Inflammatory macrophage (primary cell): ENCODE measurements at regions not wholly inside any gene's neighbourhood (a gene's known extent, or its start where the extent isn't known, plus 50 kb on each side); places are given as distances from the start of the nearest gene placed in this dataset.
"Not testable (repeated sequence)": the region's sequence is repeated elsewhere in the genome, so short reads cannot be mapped to it uniquely, and the experiment has no call there.

Experiments
- DNase-seq, 2 donors: peaks; one replicate each; pipeline ENCODE4 v3.0.0-alpha.2; 2020 to 2022

- DNase-seq = no peak
Measured at GRCh38 chr22:22946131-22946530, 58.5 kb downstream of the IGLL5 start.

GRCh38 chr22:22948651-22949571, 61.3 kb downstream of the IGLL5 start:
- DNase-seq = peak; percentile 16 to 46

- no peak for DNase-seq
Measured at GRCh38 chr22:22949953-22950352, 62.3 kb downstream of the IGLL5 start.

- no peak for DNase-seq
Measured at GRCh38 chr22:22951035-22951434, 63.4 kb downstream of the IGLL5 start.

- peak in 1 of 2 donors; percentile 9 for DNase-seq
Measured at GRCh38 chr22:22952531-22953280, 65.1 kb downstream of the IGLL5 start.

GRCh38 chr22:22953791-22954190, 66.2 kb downstream of the IGLL5 start:
- DNase-seq = no peak

GRCh38 chr22:22954656-22955055, 67.0 kb downstream of the IGLL5 start:
- DNase-seq = peak; percentile 50 to 54

- DNase-seq = no peak
Measured at GRCh38 chr22:22955276-22955798, 67.7 kb downstream of the IGLL5 start.

GRCh38 chr22:22955866-22956535, 68.4 kb downstream of the IGLL5 start:
- peak; percentile 82 for DNase-seq

- no peak for DNase-seq
Measured at GRCh38 chr22:22957090-22957489, 69.5 kb downstream of the IGLL5 start.

- DNase-seq = no peak
Measured at GRCh38 chr22:22958621-22959020, 71.0 kb downstream of the IGLL5 start.

- DNase-seq = peak; percentile 50 to 76
Measured at GRCh38 chr22:22959147-22959827, 71.7 kb downstream of the IGLL5 start.

GRCh38 chr22:22960307-22960706, 72.7 kb downstream of the IGLL5 start:
- no peak for DNase-seq

- no peak for DNase-seq
Measured at GRCh38 chr22:22961574-22961973, 74.0 kb downstream of the IGLL5 start.

- DNase-seq = no peak
Measured at GRCh38 chr22:22968366-22968765, 80.8 kb downstream of the IGLL5 start.

GRCh38 chr22:22972605-22973004, 85.0 kb downstream of the IGLL5 start:
- not testable (repeated sequence) for DNase-seq

GRCh38 chr22:22973336-22973735, 85.7 kb downstream of the IGLL5 start:
- no peak for DNase-seq

GRCh38 chr22:22974156-22974555, 86.5 kb downstream of the IGLL5 start:
- DNase-seq = no peak

GRCh38 chr22:22974795-22975580, 87.4 kb downstream of the IGLL5 start:
- no peak for DNase-seq

GRCh38 chr22:22976033-22976922, 88.7 kb downstream of the IGLL5 start:
- DNase-seq = no peak
